Activated CD4-positive, alpha-beta memory T cell treated with anti-CD3 and anti-CD28 coated beads for 36 hours (primary cell): ENCODE measurements at regions not wholly inside any gene's neighbourhood (a gene's known extent, or its start where the extent isn't known, plus 50 kb on each side); places are given as distances from the start of the nearest gene placed in this dataset.
A peak's percentile ranks its signal among the peaks of the same experiment; 100 is the strongest.

ENCODE experiments used
- CTCF ChIA-PET: fragments of 350-600 bp; sonication (Branson Sonifier 250); formaldehyde crosslinking; loops from one replicate; lab custom pipeline; 2021; ENCODE audit warnings: antibody characterized with exemption, inconsistent platforms; lab: Charles Lee
- POLR2A ChIA-PET: fragments of 350-600 bp; sonication (Branson Sonifier 250); formaldehyde crosslinking; loops from one replicate; lab custom pipeline; 2021; ENCODE audit warnings: antibody characterized with exemption; lab: Charles Lee
- DNase-seq: peaks from one replicate; pipeline ENCODE4 v3.0.0-alpha.2; 2020
- H3K27ac Mint-ChIP-seq: one replicate; pipeline ENCODE4 v1.8.0; 2021; ENCODE audit warnings: mixed read lengths
- H3K27me3 Mint-ChIP-seq: one replicate; pipeline ENCODE4 v1.8.0; 2021; ENCODE audit warnings: mixed read lengths
- H3K36me3 Mint-ChIP-seq: one replicate; pipeline ENCODE4 v1.8.0; 2021; ENCODE audit warnings: mixed read lengths
- H3K4me1 Mint-ChIP-seq: one replicate; pipeline ENCODE4 v1.8.0; 2021; ENCODE audit warnings: low read depth, mixed read lengths
- H3K4me3 Mint-ChIP-seq: one replicate; pipeline ENCODE4 v1.8.0; 2021; ENCODE audit warnings: mild to moderate bottlenecking, mixed read lengths
- H3K9me3 Mint-ChIP-seq: one replicate; pipeline ENCODE4 v1.8.0; 2021; ENCODE audit warnings: mixed read lengths
- intact Hi-C: fragments of 100-400 bp; cut with micrococcal nuclease; formaldehyde crosslinking; loops from one replicate; pipeline ENCODE4 v1.15.1; 2023

GRCh38 chr2:216789081-216789480 lies 70.8 kb downstream of the TNP1 start:
- Mint-ChIP-seq H3K27me3 (peaks cover 9% of the 10 kb centered on the region), H3K4me1 (no peaks in the 10 kb centered on the region), H3K4me3 (no peak overlapping the region), H3K36me3 (no peaks in the 10 kb centered on the region), H3K9me3 (no peaks in the 10 kb centered on the region), H3K27ac (no peak overlapping the region)
- no peak for DNase-seq
- POLR2A ChIA-PET = no interaction called here
- CTCF ChIA-PET = no interaction called here
- intact Hi-C loops = no loop called here

- no peak for DNase-seq
- H3K4me3 Mint-ChIP-seq = no peak overlapping the region
- H3K4me1 Mint-ChIP-seq = no peaks in the 10 kb centered on the region
- H3K36me3 Mint-ChIP-seq = no peaks in the 10 kb centered on the region
- peaks cover 9% of the 10 kb centered on the region for H3K27me3 Mint-ChIP-seq
- H3K27ac Mint-ChIP-seq = no peak overlapping the region
- ChIA-PET CTCF (interaction anchor here (1.1 kb wide), 1 partner anchor 13 kb away, joined by 3 read pairs; no protein-coding TSS in a partner anchor), POLR2A (no interaction called here)
- no peaks in the 10 kb centered on the region for H3K9me3 Mint-ChIP-seq
- intact Hi-C loops = no loop called here
These were observed 71.9 kb downstream of the TNP1 start for GRCh38 chr2:216787851-216788540.

- POLR2A ChIA-PET = no interaction called here
- CTCF ChIA-PET = interaction anchor here (1.1 kb wide), 1 partner anchor 12 kb away, joined by 3 read pairs; no protein-coding TSS in a partner anchor
- Mint-ChIP-seq H3K4me1 (no peaks in the 10 kb centered on the region), H3K36me3 (no peaks in the 10 kb centered on the region), H3K27ac (no peak overlapping the region), H3K4me3 (no peak overlapping the region), H3K27me3 (peaks cover 9% of the 10 kb centered on the region), H3K9me3 (no peaks in the 10 kb centered on the region)
- no peak for DNase-seq
- intact Hi-C loops = no loop called here
These were observed 73.2 kb downstream of the TNP1 start for GRCh38 chr2:216786676-216787075.

- Mint-ChIP-seq H3K4me3 (no peak overlapping the region), H3K27me3 (peaks cover 9% of the 10 kb centered on the region), H3K9me3 (no peaks in the 10 kb centered on the region), H3K36me3 (no peaks in the 10 kb centered on the region), H3K4me1 (no peaks in the 10 kb centered on the region), H3K27ac (no peak overlapping the region)
- intact Hi-C loops = no loop called here
- ChIA-PET CTCF (interaction anchor here (0.6 kb wide), 1 partner anchor 726 kb away, joined by 3 read pairs; no protein-coding TSS in a partner anchor), POLR2A (no interaction called here)
- no peak for DNase-seq
These were observed 75.4 kb downstream of the TNP1 start for GRCh38 chr2:216784456-216784855.

- intact Hi-C loops = no loop called here
- Mint-ChIP-seq H3K9me3 (no peaks in the 10 kb centered on the region), H3K27ac (no peak overlapping the region), H3K36me3 (no peaks in the 10 kb centered on the region), H3K4me1 (no peaks in the 10 kb centered on the region), H3K4me3 (no peak overlapping the region), H3K27me3 (peaks cover 11% of the 10 kb centered on the region)
- ChIA-PET POLR2A (no interaction called here), CTCF (no interaction called here)
- no peak for DNase-seq
These were observed 78.2 kb downstream of the TNP1 start for GRCh38 chr2:216781709-216782108.

GRCh38 chr2:216780843-216781242 lies 79.0 kb downstream of the TNP1 start:
- ChIA-PET CTCF (no interaction called here), POLR2A (no interaction called here)
- intact Hi-C loops = no loop called here
- DNase-seq = no peak
- Mint-ChIP-seq H3K4me1 (no peaks in the 10 kb centered on the region), H3K36me3 (no peaks in the 10 kb centered on the region), H3K27ac (no peak overlapping the region), H3K27me3 (peaks cover 4% of the 10 kb centered on the region), H3K4me3 (no peak overlapping the region), H3K9me3 (no peaks in the 10 kb centered on the region)

- intact Hi-C loops = no loop called here
- Mint-ChIP-seq H3K36me3 (no peaks in the 10 kb centered on the region), H3K4me1 (no peaks in the 10 kb centered on the region), H3K27ac (no peak overlapping the region), H3K4me3 (no peak overlapping the region), H3K9me3 (no peaks in the 10 kb centered on the region), H3K27me3 (peaks cover 3% of the 10 kb centered on the region)
- ChIA-PET CTCF (interaction anchor here (0.6 kb wide), 1 partner anchor 163 kb away, joined by 3 read pairs; no protein-coding TSS in a partner anchor), POLR2A (no interaction called here)
- peak; percentile 38 for DNase-seq
These were observed 82.1 kb downstream of the TNP1 start for GRCh38 chr2:216777637-216778273.

GRCh38 chr2:216776066-216776850 lies 80.9 kb upstream of the IGFBP5 start:
- intact Hi-C loops = no loop called here
- Mint-ChIP-seq H3K27me3 (peaks cover 4% of the 10 kb centered on the region), H3K4me1 (no peaks in the 10 kb centered on the region), H3K27ac (no peak overlapping the region), H3K4me3 (no peak overlapping the region), H3K36me3 (no peaks in the 10 kb centered on the region), H3K9me3 (no peaks in the 10 kb centered on the region)
- DNase-seq = no peak
- CTCF ChIA-PET = no interaction called here
- POLR2A ChIA-PET = no interaction called here

- no peaks in the 10 kb centered on the region for H3K9me3 Mint-ChIP-seq
- intact Hi-C loops = no loop called here
- no peaks in the 10 kb centered on the region for H3K36me3 Mint-ChIP-seq
- H3K27ac Mint-ChIP-seq = no peak overlapping the region
- ChIA-PET CTCF (interaction anchor here (0.8 kb wide), 1 partner anchor 12 kb away, joined by 3 read pairs; no protein-coding TSS in a partner anchor), POLR2A (no interaction called here)
- H3K4me1 Mint-ChIP-seq = no peaks in the 10 kb centered on the region
- no peak overlapping the region for H3K4me3 Mint-ChIP-seq
- peaks cover 6% of the 10 kb centered on the region for H3K27me3 Mint-ChIP-seq
- DNase-seq = no peak
These were observed 79.7 kb upstream of the IGFBP5 start for GRCh38 chr2:216775043-216775453.

GRCh38 chr2:216774620-216775019 lies 79.3 kb upstream of the IGFBP5 start:
- CTCF ChIA-PET = interaction anchor here (0.8 kb wide), 1 partner anchor 13 kb away, joined by 3 read pairs; no protein-coding TSS in a partner anchor
- no peaks in the 10 kb centered on the region for H3K4me1 Mint-ChIP-seq

GRCh38 chr2:216774180-216774579 lies 78.8 kb upstream of the IGFBP5 start:
- POLR2A ChIA-PET = no interaction called here
- CTCF ChIA-PET = no interaction called here
- H3K27ac Mint-ChIP-seq = no peak overlapping the region
- intact Hi-C loops = no loop called here
- H3K4me1 Mint-ChIP-seq = no peaks in the 10 kb centered on the region
- DNase-seq = no peak
- no peaks in the 10 kb centered on the region for H3K9me3 Mint-ChIP-seq
- peaks cover 4% of the 10 kb centered on the region for H3K27me3 Mint-ChIP-seq
- H3K36me3 Mint-ChIP-seq = no peaks in the 10 kb centered on the region
- H3K4me3 Mint-ChIP-seq = no peak overlapping the region

More at GRCh38 chr2:216774620-216775019, 79.3 kb upstream of the IGFBP5 start:
- no peak for DNase-seq
- Mint-ChIP-seq H3K36me3 (no peaks in the 10 kb centered on the region), H3K4me3 (no peak overlapping the region), H3K27me3 (peaks cover 6% of the 10 kb centered on the region), H3K9me3 (no peaks in the 10 kb centered on the region), H3K27ac (no peak overlapping the region)
- intact Hi-C loops = no loop called here
- POLR2A ChIA-PET = no interaction called here

GRCh38 chr2:216773072-216773471 lies 77.7 kb upstream of the IGFBP5 start:
- no peak for DNase-seq
- ChIA-PET POLR2A (no interaction called here), CTCF (no interaction called here)
- H3K27me3 Mint-ChIP-seq = peaks cover 2% of the 10 kb centered on the region
- no peaks in the 10 kb centered on the region for H3K4me1 Mint-ChIP-seq
- H3K27ac Mint-ChIP-seq = no peak overlapping the region
- H3K4me3 Mint-ChIP-seq = no peak overlapping the region
- H3K36me3 Mint-ChIP-seq = no peaks in the 10 kb centered on the region
- no peaks in the 10 kb centered on the region for H3K9me3 Mint-ChIP-seq
- intact Hi-C loops = no loop called here
